IMR-90 (cell line): ENCODE measurements at regions not wholly inside any gene's neighbourhood (a gene's known extent, or its start where the extent isn't known, plus 50 kb on each side); places are given as distances from the start of the nearest gene placed in this dataset.

Experiments
- ATAC-seq: fragments of 200-7000 bp; cut with Tn5 transposase; 2 replicates; pipeline ENCODE4 v1.9.1; 2020; ENCODE audit warnings: low read depth, mild to moderate bottlenecking, moderate library complexity
- BruUV-seq: library from RNA; stranded (reverse); fragments of 400-500 nt; replicated peaks from 2 replicates; lab custom pipeline; 2021; lab: Mats Ljungman, UMichigan
- CTCF ChIA-PET: fragments of 300-600 bp; formaldehyde crosslinking; extraction: SDS; loops from one replicate; lab custom pipeline; 2021; ENCODE audit warnings: antibody characterized with exemption; lab: Yijun Ruan, JAX
- POLR2A ChIA-PET: fragments of 300-600 bp; sonication (Branson Sonifier 250); formaldehyde crosslinking; loops from one replicate; lab custom pipeline; 2022; ENCODE audit warnings: antibody characterized with exemption; ENCODE audit not compliant: unreplicated experiment; lab: Charles Lee
- DNase-seq: peaks from one replicate; pipeline ENCODE4 v3.0.0; 2013
- H2AFZ ChIP-seq: replicated peaks from 2 replicates; pipeline ENCODE3; 2013; ENCODE audit warnings: low read length, mild to moderate bottlenecking; ENCODE audit not compliant: poor library complexity
- H2AK5ac ChIP-seq: 2 replicates; pipeline ENCODE4 v1.6.1; 2013; ENCODE audit warnings: low read depth, low read length, inconsistent platforms
- H2AK9ac ChIP-seq: replicated peaks from 2 replicates; pipeline ENCODE3; 2013; ENCODE audit warnings: mild to moderate bottlenecking, low read depth, low read length, moderate library complexity; ENCODE audit not compliant: poor library complexity
- H2BK120ac ChIP-seq: 2 replicates; pipeline ENCODE4 v1.6.1; 2013; ENCODE audit warnings: low read depth, low read length, inconsistent platforms
- H2BK15ac ChIP-seq: 3 replicates; pipeline ENCODE4 v1.6.1; 2013; ENCODE audit warnings: low read depth, low read length, inconsistent platforms
- H2BK20ac ChIP-seq: 2 replicates; pipeline ENCODE4 v1.6.1; 2013; ENCODE audit warnings: low read depth, mild to moderate bottlenecking, inconsistent platforms, low read length, moderate library complexity
- H2BK5ac ChIP-seq: 2 replicates; pipeline ENCODE4 v1.6.1; 2013; ENCODE audit warnings: mild to moderate bottlenecking, low read depth, low read length, inconsistent platforms; ENCODE audit not compliant: poor library complexity, severe bottlenecking
- H3K14ac ChIP-seq: replicated peaks from 2 replicates; pipeline ENCODE4 v1.6.1; 2013; ENCODE audit warnings: low read depth, low read length, inconsistent platforms
- H3K18ac ChIP-seq: 2 replicates; pipeline ENCODE4 v1.6.1; 2013; ENCODE audit warnings: low read depth, low read length, control low read depth
- H3K23ac ChIP-seq: 2 replicates; pipeline ENCODE4 v1.6.1; 2013; ENCODE audit warnings: low read depth, low read length, inconsistent platforms
- H3K27ac ChIP-seq: 2 replicates; pipeline ENCODE4 v1.5.1; 2013; ENCODE audit warnings: mild to moderate bottlenecking, control low read depth, low read length; ENCODE audit not compliant: insufficient read depth
- H3K27me3 ChIP-seq: 2 replicates; pipeline ENCODE4 v1.6.1; 2013; ENCODE audit warnings: low read length; ENCODE audit not compliant: control insufficient read depth, insufficient read depth
- H3K36me3 ChIP-seq: 2 replicates; pipeline ENCODE4 v1.6.1; 2013; ENCODE audit warnings: low read length, mixed read lengths; ENCODE audit not compliant: control insufficient read depth, insufficient read depth
- H3K4ac ChIP-seq: 2 replicates; pipeline ENCODE4 v1.6.1; 2013; ENCODE audit warnings: low read depth, low read length, inconsistent platforms
- H3K4me1 ChIP-seq: 2 replicates; pipeline ENCODE4 v1.6.1; 2013; ENCODE audit warnings: low read length, mixed read lengths; ENCODE audit not compliant: control insufficient read depth, insufficient read depth
- H3K4me2 ChIP-seq: 2 replicates; pipeline ENCODE4 v1.6.1; 2013; ENCODE audit warnings: low read depth, mild to moderate bottlenecking, control low read depth, low read length, moderate library complexity
- H3K4me3 ChIP-seq: 2 replicates; pipeline ENCODE4 v1.5.1; 2013; ENCODE audit warnings: low read depth, mild to moderate bottlenecking, control low read depth, low read length, moderate library complexity; ENCODE audit not compliant: insufficient read depth
- H3K56ac ChIP-seq: 2 replicates; pipeline ENCODE4 v1.6.1; 2013; ENCODE audit warnings: low read length, inconsistent platforms; ENCODE audit not compliant: insufficient read depth; ENCODE audit errors: extremely low read depth
- H3K79me1 ChIP-seq, 2 experiments: 2 replicates each; pipeline ENCODE4 v1.6.1; 2013; ENCODE audit warnings: low read length in 2 of 2, inconsistent platforms in 1 of 2, low read depth in 1 of 2
- H3K9ac ChIP-seq: 2 replicates; pipeline ENCODE4 v1.6.1; 2013; ENCODE audit warnings: low read depth, low read length, control low read depth
- H3K9me1 ChIP-seq: 2 replicates; pipeline ENCODE4 v1.6.1; 2013; ENCODE audit warnings: low read length, inconsistent platforms; ENCODE audit not compliant: insufficient read depth
- H3K9me3 ChIP-seq: 2 replicates; pipeline ENCODE4 v1.6.1; 2013; ENCODE audit warnings: low read length; ENCODE audit not compliant: control insufficient read depth, insufficient read depth
- H4K20me1 ChIP-seq: 2 replicates; pipeline ENCODE4 v1.6.1; 2013; ENCODE audit warnings: low read length, inconsistent platforms; ENCODE audit not compliant: insufficient read depth
- H4K5ac ChIP-seq: 2 replicates; pipeline ENCODE4 v1.6.1; 2013; ENCODE audit warnings: mild to moderate bottlenecking, low read depth, low read length, control low read depth
- H4K8ac ChIP-seq, 2 experiments: 2 replicates each; pipeline ENCODE4 v1.6.1; 2013; ENCODE audit warnings: low read depth in 2 of 2, low read length in 2 of 2, control low read depth in 1 of 2, inconsistent platforms in 1 of 2
- H4K91ac ChIP-seq: 2 replicates; pipeline ENCODE4 v1.6.1; 2013; ENCODE audit warnings: low read depth, low read length, inconsistent platforms; ENCODE audit not compliant: insufficient read depth
- BHLHE40 ChIP-seq: fragments of 150-350 bp; IDR thresholded peaks from 2 replicates; pipeline ENCODE4 v1.6.1; 2016; ENCODE audit warnings: mild to moderate bottlenecking, low read depth, low read length
- CHD1 ChIP-seq: IDR thresholded peaks from 2 replicates; pipeline ENCODE4 v1.6.1; 2012; ENCODE audit warnings: low read depth, low read length, improper control_type of control experiment
- FOS ChIP-seq: fragments of 150-350 bp; IDR thresholded peaks from 2 replicates; pipeline ENCODE4 v1.6.1; 2016; ENCODE audit warnings: low read depth, low read length
- NFE2L2 ChIP-seq: fragments of 150-350 bp; IDR thresholded peaks from 2 replicates; pipeline ENCODE4 v1.6.1; 2016; ENCODE audit warnings: low read depth, mild to moderate bottlenecking, low read length
- POLR2A ChIP-seq: IDR thresholded peaks from 2 replicates; pipeline ENCODE4 v1.6.1; 2012; ENCODE audit warnings: mild to moderate bottlenecking, low read depth, low read length
- USF2 ChIP-seq: fragments of 150-350 bp; IDR thresholded peaks from 2 replicates; pipeline ENCODE4 v1.6.1; 2017; ENCODE audit warnings: mild to moderate bottlenecking, antibody characterized with exemption, low read length, low read depth
- dilution Hi-C: fragments of 300-500 bp; cut with HindIII; formaldehyde crosslinking; loops from one replicate; pipeline ENCODE4 v1.14.3; 2018; ENCODE audit warnings: low sequenced_read_pairs; ENCODE audit not compliant: unreplicated experiment
- in situ Hi-C: fragments of 300-500 bp; cut with MboI; formaldehyde crosslinking; loops from 3 replicates; pipeline ENCODE4 v1.14.3; 2019; ENCODE audit warnings: low sequenced_read_pairs, inconsistent platforms, mixed read lengths
- intact Hi-C: fragments of 100-400 bp; cut with micrococcal nuclease; formaldehyde crosslinking; loops from 2 replicates; pipeline ENCODE4 v1.10.0; 2022

DNA sequence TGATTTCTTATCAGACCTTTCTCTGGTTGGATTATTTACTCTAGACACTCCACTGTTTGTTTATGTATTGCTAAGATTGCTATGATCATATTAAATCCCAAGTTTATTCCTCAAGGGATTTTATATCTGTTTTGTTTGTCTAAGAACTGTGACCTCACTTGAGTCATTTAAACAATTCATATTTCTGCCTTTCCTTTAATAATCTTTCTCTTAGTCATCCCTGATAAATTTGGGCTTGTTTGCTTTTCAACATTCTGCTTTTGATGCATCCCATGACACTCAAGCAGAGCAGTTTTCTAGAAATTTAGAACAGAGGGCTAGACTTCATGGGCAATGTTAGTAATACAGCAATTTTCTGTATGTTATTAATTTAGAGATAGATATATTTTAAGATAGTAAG lies 231.6 kb upstream of the TNC start:
- no peak overlapping the region for H2AFZ ChIP-seq
- no peak overlapping the region for H2AK5ac ChIP-seq
- no peak overlapping the region for H2BK20ac ChIP-seq
- dilution Hi-C loops (no loop called here), intact Hi-C loops (no loop called here), in situ Hi-C loops (no loop called here)
- CTCF ChIA-PET, result no interaction called here
- H4K5ac ChIP-seq, result no peak overlapping the region
- peaks cover 9% of the 10 kb centered on the region for H3K4me1 ChIP-seq
- no peak overlapping the region for H2BK5ac ChIP-seq
- peak; percentile 56 for TF ChIP-seq FOS
- no peak for TF ChIP-seq CHD1
- TF ChIP-seq USF2, result no peak
- TF ChIP-seq POLR2A, result no peak
- TF ChIP-seq BHLHE40, result no peak
- TF ChIP-seq NFE2L2, result no peak
- H3K79me1 ChIP-seq, result no peaks in the 10 kb centered on the region
- peak; percentile 82 for DNase-seq
- H4K91ac ChIP-seq, result no peak overlapping the region
- H2BK120ac ChIP-seq, result no peak overlapping the region
- no peak overlapping the region for H3K27ac ChIP-seq
- H3K9me3 ChIP-seq, result peaks cover 8% of the 10 kb centered on the region
- no peak overlapping the region for H2AK9ac ChIP-seq
- peak; percentile 92 for ATAC-seq
- H3K4me3 ChIP-seq, result no peak overlapping the region
- H4K8ac ChIP-seq, result no peak overlapping the region
- no peak overlapping the region for H3K18ac ChIP-seq
- no peaks in the 10 kb centered on the region for H4K20me1 ChIP-seq
- H3K9me1 ChIP-seq, result no peaks in the 10 kb centered on the region
- no peak overlapping the region for H3K4ac ChIP-seq
- no TSS peak for BruUV-seq
- POLR2A ChIA-PET, result no interaction called here
- H3K4me2 ChIP-seq, result peak overlapping the region; percentile 56; the same call in 1 of the 2 replicates
- no peak overlapping the region for H2BK15ac ChIP-seq
- H3K23ac ChIP-seq, result no peak overlapping the region
- H3K9ac ChIP-seq, result no peak overlapping the region
- no peak overlapping the region for H3K14ac ChIP-seq
- H3K27me3 ChIP-seq, result no peaks in the 10 kb centered on the region; the same call in 1 of the 2 replicates
- H3K36me3 ChIP-seq, result no peaks in the 10 kb centered on the region
- no peak overlapping the region for H3K56ac ChIP-seq
